ENCODE measurements at regions not wholly inside any gene's neighbourhood (a gene's known extent, or its start where the extent isn't known, plus 50 kb on each side); places are given as distances from the start of the nearest gene placed in this dataset.

DNA sequence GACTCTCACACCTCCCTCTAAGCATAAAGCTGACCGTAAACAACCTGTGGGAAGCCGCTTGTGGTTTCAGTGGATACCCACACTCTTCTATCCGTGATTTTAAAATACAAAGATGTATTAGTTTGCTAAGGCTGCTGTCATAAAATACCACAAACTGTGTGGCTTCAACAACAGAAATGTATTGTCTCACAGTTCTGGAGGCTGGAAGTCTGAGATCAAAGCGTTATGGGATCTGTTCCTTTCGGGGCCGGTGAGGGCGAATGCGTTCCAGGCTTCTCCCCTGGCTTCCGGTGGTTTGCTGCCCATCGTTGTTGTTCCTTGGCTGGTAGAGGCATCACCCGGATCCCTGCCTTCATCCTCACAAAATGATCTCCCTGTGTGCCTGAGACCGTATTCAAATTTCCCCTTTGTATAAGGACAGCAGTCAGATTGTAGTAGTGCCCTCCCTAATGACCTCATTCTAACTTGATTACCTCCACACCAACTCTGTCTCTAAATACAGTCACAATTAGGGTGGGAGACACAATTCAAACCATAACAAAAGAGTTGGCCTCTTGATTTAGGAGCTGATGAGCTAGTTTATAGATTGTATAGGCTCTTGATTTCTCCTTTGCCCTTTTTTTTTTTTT, 210.6 kb upstream of the SOX4 start:
- no peak for TF ChIP-seq EZH2 (IDR thresholded peaks at IDR 0.05; ENCODE audit: borderline replicate concordance, insufficient read depth, low read depth, low read length, poor library complexity, severe bottlenecking)
- TF ChIP-seq, protein P1, sequence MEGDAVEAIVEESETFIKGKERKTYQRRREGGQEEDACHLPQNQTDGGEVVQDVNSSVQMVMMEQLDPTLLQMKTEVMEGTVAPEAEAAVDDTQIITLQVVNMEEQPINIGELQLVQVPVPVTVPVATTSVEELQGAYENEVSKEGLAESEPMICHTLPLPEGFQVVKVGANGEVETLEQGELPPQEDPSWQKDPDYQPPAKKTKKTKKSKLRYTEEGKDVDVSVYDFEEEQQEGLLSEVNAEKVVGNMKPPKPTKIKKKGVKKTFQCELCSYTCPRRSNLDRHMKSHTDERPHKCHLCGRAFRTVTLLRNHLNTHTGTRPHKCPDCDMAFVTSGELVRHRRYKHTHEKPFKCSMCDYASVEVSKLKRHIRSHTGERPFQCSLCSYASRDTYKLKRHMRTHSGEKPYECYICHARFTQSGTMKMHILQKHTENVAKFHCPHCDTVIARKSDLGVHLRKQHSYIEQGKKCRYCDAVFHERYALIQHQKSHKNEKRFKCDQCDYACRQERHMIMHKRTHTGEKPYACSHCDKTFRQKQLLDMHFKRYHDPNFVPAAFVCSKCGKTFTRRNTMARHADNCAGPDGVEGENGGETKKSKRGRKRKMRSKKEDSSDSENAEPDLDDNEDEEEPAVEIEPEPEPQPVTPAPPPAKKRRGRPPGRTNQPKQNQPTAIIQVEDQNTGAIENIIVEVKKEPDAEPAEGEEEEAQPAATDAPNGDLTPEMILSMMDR (IDR thresholded peaks at IDR 0.05): no peak

Data from B cell (primary cell).